GF-D8 (cell line): ENCODE measurements at regions not wholly inside any gene's neighbourhood (a gene's known extent, or its start where the extent isn't known, plus 50 kb on each side); places are given as distances from the start of the nearest gene placed in this dataset.
"Not testable (repeated sequence)": the region's sequence is repeated elsewhere in the genome, so short reads cannot be mapped to it uniquely, and the experiment has no call there.

Experiments
- DNase-seq: peaks from one replicate; lab custom pipeline; 2025; lab: John Stamatoyannopoulos, UW

DNA sequence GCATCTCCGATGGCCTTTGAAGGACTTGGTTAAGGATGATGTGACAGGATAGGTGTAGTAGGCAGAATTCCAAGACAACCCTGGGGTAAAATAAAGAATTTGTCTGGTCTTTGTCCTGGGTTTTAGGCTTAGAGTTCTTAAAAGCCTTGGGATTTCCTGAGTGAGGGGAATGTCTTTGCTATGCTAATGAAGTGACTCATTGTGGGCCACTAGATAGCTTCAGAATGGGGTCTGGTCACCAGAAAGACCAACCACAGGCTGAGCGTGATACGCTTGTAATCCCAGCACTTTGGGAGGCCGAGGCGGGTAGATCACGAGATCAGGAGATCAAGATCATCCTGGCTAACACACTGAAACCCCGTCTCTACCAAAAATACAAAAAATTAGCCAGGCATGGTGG, 182.8 kb upstream of the TOX3 start:
- no peak for DNase-seq

GRCh38 chr16:52727849-52728248, 180.9 kb upstream of the TOX3 start:
- peak; percentile 15 for DNase-seq

DNA sequence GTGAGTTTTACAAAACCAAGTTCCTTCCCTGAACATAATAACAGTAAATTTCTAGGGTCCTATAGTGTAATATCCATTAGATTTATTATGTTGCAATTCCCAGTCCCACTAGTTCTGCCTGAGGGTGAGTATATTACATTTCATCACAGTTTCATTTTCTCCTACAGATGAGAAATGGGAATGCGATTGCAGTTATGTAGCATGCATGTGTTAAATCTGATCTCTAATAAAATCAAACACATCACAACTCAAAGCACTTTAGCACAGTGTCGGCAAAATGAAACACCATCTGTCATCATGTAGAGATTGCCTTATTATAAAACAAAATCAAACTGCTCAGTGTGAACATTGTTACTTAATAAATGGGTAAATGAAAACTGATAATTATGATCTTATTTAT, 180.5 kb upstream of the TOX3 start:
- DNase-seq: no peak

DNA sequence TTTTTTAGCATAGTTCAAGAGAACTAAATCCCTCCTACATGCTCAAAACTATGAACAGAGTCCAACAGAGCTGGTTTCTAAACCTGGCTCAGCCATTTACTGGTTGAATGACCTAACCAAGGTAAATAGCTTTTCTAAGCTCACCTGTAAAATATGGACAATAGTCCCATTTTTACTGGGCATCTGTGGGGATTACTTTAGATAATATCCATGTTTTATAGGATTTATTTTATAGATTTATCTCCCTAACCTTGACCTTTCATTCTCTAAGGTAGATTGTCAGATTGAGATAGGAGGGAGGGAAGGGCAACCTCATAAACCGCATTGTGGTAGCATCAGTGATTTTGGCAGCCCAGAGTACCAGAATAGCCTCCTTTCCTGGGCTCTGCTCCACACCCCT, 178.5 kb upstream of the TOX3 start:
- DNase-seq: no peak

DNA sequence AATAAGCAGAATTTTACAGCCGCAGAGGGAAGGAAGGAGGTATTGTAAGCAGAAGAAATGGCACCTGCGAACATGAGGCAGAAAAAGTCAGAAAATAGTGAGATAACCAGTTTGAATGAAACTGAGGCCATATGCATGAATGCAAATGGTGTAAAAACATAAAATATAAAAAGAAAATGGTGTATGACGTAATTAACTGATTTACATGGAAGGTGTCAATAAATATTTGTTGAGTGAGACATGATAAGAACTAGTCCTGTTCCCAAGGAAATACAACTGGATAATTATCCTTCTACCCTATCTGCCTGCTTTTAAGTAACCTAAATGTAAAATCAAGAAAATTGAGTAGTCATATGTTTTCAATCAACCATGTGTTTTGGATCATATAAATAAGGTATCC, 178.1 kb upstream of the TOX3 start:
- DNase-seq: no peak

DNA sequence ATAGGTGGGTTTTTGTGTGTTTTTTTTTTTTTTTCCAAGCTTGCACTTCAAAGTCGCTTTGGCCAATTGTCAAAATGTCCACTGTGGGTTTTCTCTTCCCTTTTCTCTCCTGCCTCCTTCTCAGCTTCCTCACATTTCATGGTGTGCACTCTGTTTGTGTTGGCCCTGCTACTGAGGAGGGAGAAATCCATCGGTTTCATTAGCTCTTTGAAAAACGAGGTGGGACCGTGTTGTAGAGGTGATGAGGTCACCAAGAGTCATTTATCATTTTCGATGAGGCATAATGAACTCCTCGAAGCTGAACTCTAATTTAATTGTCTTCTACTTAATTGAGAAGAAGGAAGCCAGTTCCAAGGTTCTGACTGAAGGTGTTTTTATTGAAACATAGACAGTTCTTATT, 174.4 kb upstream of the TOX3 start:
- DNase-seq: no peak

- DNase-seq: no peak
These were observed 171.1 kb upstream of the TOX3 start for GRCh38 chr16:52718046-52718445.

- DNase-seq: no peak
These were observed 166.8 kb upstream of the TOX3 start for GRCh38 chr16:52713740-52714139.

DNA sequence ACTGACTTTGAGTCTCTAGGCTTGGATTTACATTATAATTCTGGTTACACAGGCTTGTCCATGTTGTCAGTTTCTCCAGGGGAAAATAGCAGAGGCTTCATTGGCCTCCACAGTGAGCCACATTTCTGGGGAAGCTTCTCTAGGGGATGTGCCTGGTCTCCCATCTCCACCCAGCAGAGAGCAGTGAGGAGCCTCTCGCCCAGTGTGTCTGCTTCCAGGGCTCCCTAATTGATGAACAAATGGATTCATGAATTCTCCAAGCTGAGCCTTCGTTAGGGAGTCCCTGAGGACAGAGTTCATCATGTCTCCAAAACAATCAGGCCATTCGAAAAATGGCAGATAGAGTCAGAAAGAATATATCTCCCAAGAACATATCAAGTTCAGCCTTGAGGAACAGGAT, 162.4 kb upstream of the TOX3 start:
- no peak for DNase-seq

DNA sequence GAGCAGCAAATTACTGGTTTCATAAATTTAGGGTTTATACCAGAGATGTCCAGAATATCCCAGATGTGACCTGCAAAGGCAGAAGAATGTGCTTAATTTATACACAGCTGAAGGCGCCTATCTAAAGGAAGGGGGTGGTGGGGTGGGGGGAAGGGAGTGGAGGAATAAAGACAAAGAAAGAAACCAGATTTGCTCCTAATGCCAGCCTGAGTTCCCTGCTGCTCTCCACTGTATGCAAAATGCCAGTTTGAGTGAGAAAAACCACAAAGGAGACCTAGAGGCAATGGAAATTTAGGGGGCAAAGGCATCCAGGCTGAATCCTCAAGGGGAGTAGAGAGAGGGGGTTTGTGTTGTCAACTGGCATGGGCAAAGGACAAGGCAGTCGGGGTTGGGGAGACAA, 161.5 kb upstream of the TOX3 start:
- DNase-seq: no peak

DNA sequence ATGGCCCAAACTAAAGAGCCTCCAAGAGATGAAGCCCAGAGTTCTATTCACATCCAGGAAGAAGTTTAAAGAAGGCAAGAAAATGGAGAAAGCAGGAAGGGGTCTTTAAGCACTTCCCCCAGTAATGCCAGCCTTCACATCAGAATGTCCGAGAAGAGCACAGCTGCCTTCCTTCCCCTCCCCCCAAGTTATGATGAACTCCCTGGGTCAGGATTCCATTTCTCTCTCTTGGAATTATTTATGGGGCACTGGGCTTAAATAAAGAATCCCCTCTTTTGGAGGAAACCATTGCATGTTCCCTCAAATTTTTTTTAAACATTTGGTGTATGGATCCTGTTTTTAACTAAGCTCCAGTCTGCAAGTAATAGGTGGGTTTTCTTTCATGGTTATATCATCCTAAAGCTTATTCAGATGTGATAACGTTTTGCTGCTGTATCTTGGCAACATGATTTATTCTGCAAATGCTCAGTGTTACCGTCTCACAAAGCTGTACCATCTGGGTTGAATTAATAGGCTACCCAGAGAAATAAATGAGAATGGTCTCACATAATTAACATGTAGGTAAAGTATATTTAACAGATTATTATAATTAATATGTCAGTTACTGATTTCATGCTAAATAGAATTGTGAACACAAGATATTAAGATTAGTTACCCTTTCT, 160.9 kb upstream of the TOX3 start:
- DNase-seq: no peak

DNA sequence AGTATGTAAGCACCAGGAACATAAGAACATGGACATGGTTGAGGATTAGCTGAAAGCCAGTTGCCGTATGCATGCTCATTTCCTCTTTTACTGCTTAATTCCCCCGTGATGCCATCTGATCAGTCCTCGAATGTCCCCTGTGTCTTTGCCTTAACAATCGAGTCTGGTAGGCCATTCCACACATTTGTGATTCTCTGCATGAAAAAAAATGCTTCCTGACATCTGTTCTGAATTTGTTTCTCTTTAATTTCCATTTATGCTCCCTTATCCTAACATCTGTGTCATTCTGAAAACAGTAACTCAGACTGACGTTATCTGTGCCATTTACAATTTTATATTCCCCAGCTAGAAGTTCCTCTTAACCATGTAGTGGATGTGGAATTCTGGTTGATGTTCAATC, 158.2 kb upstream of the TOX3 start:
- no peak for DNase-seq

GRCh38 chr16:52697971-52698370, 151.0 kb upstream of the TOX3 start:
- DNase-seq: no peak

DNA sequence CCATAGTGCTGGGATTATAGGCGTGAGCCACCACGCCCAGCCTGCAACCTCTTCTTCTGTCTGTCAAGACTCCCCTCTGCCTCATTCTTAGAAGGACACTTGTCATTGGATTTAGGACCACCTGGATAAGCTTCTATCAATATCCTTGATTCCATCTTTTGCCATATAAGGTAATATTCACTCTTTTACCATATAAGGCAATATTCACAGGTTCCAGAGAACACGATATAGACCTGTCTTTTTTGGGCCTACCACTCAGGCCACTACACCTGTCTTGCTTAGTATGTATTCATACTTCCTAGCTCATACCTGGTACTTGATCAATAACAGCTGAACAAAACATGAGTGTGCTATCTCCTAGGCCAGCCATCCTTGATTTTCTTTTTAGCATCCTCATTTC, 149.2 kb upstream of the TOX3 start:
- DNase-seq: no peak

DNA sequence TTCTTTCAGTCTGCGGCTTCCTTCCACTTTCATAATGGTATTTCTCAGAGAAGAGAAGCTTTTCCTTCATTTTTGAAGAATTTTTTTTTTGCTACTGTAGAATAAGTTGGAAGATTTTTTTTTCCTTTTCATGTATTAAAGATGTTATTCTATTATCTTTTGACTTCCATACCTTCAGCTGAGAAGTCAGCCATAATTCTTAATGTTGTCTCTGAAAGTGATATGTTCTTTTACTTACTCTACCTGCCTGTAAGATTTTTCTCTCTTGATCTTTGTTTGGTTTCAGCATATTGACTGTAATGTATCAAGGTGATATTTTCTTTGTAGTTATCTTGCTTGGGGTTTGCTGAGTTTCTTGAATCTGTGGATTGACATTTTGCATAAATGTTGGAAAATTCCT, 143.5 kb upstream of the TOX3 start:
- no peak for DNase-seq

GRCh38 chr16:52680993-52681392, 134.1 kb upstream of the TOX3 start:
- no peak for DNase-seq

- no peak for DNase-seq
These were observed 130.6 kb upstream of the TOX3 start for GRCh38 chr16:52677501-52677900.

DNA sequence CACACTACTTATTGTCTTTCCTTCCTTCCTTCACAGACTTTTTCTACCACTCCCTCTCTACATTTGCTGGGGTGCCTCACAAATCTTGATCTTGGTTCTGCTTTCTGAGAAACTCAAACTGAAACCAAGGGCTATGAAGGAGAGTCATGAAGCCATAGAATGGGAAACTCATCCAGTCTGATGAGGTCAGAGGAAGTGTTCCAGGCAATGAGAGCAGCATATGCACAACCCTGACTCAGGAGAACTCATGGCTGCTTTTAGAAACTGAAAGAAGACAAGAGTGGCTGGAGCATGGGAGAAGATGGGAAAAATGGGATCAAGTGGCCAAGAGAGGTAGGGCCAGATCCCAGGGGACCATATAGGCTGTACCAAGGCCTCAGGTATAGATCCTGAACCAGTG, 130.0 kb upstream of the TOX3 start:
- no peak for DNase-seq

- DNase-seq: no peak
These were observed 124.6 kb upstream of the TOX3 start for GRCh38 chr16:52671590-52671989.

- no peak for DNase-seq
These were observed 111.0 kb upstream of the TOX3 start for GRCh38 chr16:52657924-52658323.

DNA sequence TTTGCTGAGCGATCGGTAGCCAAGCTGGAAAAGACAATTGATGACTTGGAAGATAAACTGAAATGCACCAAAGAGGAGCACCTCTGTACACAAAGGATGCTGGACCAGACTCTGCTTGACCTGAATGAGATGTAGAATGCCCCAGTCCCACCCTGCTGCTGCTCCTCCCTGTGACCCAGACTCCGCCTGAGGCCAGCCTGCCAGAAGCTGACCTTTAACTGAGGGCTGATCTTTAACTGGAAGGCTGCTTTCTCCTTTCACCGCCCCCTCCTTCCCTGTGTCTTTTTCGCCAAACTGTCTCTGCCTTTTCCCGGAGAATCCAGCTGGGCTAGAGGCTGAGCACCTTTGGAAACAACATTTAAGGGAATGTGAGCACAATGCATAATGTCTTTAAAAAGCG, 109.0 kb upstream of the TOX3 start:
- not testable (repeated sequence) for DNase-seq

DNA sequence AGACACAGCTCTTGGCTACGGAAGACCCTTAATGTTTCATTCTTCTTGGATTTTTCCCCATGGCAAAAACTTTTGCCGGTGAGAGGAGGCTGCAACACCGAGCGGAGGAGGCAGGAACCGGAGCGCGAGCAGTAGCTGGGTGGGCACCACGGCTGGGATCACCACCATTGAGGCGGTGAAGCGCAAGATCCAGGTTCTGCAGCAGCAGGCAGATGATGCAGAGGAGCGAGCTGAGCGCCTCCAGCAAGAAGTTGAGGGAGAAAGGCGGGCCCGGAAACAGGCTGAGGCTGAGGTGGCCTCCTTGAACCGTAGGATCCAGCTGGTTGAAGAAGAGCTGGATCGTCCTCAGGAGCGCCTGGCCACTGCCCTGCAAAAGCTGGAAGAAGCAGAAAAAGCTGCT, 108.2 kb upstream of the TOX3 start:
- DNase-seq: not testable (repeated sequence)

GRCh38 chr16:52652033-52652432, 105.1 kb upstream of the TOX3 start:
- DNase-seq: no peak

- DNase-seq: no peak
These were observed 103.8 kb upstream of the TOX3 start for GRCh38 chr16:52650789-52651188.

GRCh38 chr16:52650318-52650717, 103.4 kb upstream of the TOX3 start:
- DNase-seq: no peak
